ENCODE measurements at regions not wholly inside any gene's neighbourhood (a gene's known extent, or its start where the extent isn't known, plus 50 kb on each side); places are given as distances from the start of the nearest gene placed in this dataset.
A peak's percentile ranks its signal among the peaks of the same experiment; 100 is the strongest.

- DNase-seq: no peak
These were observed 67.5 kb upstream of the THY1 start for GRCh38 chr11:119490253-119491006.

- no peak for DNase-seq
These were observed 66.1 kb upstream of the THY1 start for GRCh38 chr11:119489087-119489486.

GRCh38 chr11:119488256-119488995 lies 65.5 kb upstream of the THY1 start:
- DNase-seq: no peak

- no peak for DNase-seq
These were observed 63.8 kb upstream of the THY1 start for GRCh38 chr11:119486691-119487259.

GRCh38 chr11:119486016-119486415 lies 63.0 kb upstream of the THY1 start:
- DNase-seq: no peak

GRCh38 chr11:119484741-119485605 lies 62.0 kb upstream of the THY1 start:
- DNase-seq: no peak

GRCh38 chr11:119483881-119484371 lies 61.0 kb upstream of the THY1 start:
- DNase-seq: no peak

GRCh38 chr11:119483341-119483880 lies 60.4 kb upstream of the THY1 start:
- no peak for DNase-seq

- DNase-seq: no peak
These were observed 59.6 kb upstream of the THY1 start for GRCh38 chr11:119482521-119483011.

GRCh38 chr11:119481667-119482400 lies 58.9 kb upstream of the THY1 start:
- DNase-seq: no peak

- peak; percentile 13 to 73 for DNase-seq
These were observed 58.2 kb upstream of the THY1 start for GRCh38 chr11:119481021-119481666.

- no peak for DNase-seq
These were observed 57.5 kb upstream of the THY1 start for GRCh38 chr11:119480380-119481020.

GRCh38 chr11:119479685-119480275 lies 56.8 kb upstream of the THY1 start:
- no peak for DNase-seq

- no peak for DNase-seq
These were observed 55.8 kb upstream of the THY1 start for GRCh38 chr11:119478711-119479285.

GRCh38 chr11:119476666-119477331 lies 53.8 kb upstream of the THY1 start:
- no peak for DNase-seq

GRCh38 chr11:119476038-119476437 lies 53.1 kb upstream of the THY1 start:
- DNase-seq: no peak

- DNase-seq: peak; percentile 57 to 75
These were observed 52.0 kb upstream of the THY1 start for GRCh38 chr11:119474682-119475596.

All from hippocampal formation (tissue), 2 donors.